AG10803 (cell line): ENCODE measurements at regions not wholly inside any gene's neighbourhood (a gene's known extent, or its start where the extent isn't known, plus 50 kb on each side); places are given as distances from the start of the nearest gene placed in this dataset.

Source experiments
- DNase-seq: peaks from one replicate; pipeline ENCODE4 v3.0.0; 2010; ENCODE audit warnings: low read depth
- H3K4me3 ChIP-seq: 2 replicates; pipeline ENCODE4 v1.5.1; 2011; ENCODE audit warnings: mild to moderate bottlenecking, low read length, control low read depth
- CTCF ChIP-seq: conservative IDR thresholded peaks from 2 replicates; pipeline ENCODE4 v1.5.1; 2011; ENCODE audit warnings: mild to moderate bottlenecking, low read length, control low read depth, inconsistent platforms

GRCh38 chr10:78524941-78525340 is 491.3 kb downstream of the RPS24 start:
- TF ChIP-seq CTCF: no peak
- H3K4me3 ChIP-seq: no peak overlapping the region
- no peak for DNase-seq

DNA sequence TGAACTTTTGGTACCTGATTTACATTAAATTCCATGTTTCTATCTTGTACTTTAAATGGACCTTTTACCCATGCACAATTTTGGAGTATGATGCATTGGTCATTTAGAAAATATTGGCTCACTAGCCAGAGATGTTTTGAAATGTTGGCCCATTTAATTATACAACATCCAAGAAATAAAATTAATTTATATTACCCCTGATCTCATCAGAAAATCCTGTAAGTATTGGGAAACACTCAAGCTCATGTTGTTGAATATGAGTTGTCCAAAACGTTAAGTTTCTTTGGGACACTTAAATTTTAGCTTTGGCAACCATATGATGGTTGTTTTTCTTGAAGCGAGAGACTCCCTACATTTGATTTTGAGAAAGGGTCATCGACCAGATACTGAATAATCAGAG is 492.7 kb downstream of the RPS24 start:
- no peak for TF ChIP-seq CTCF
- H3K4me3 ChIP-seq: no peak overlapping the region
- no peak for DNase-seq

DNA sequence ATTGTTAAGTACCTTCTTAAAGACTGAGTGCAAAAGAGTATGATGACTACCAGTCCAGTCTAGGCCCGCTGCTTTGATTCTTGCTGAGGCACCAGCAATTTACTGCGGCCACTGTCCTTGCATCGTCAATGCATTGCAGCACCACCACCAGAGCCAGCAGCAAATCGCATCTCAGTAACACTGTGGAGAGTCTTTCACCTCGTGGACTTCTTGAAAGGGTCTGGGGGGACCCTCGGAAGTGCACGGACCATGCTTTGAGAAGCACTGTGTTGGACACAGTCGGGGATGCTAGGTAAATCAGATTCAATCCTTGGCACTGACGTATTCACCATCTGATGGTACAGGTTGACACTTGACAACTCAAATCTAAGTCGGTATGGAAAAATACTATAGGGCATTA is 493.6 kb downstream of the RPS24 start:
- no peak overlapping the region for H3K4me3 ChIP-seq
- no peak for TF ChIP-seq CTCF
- DNase-seq: no peak

DNA sequence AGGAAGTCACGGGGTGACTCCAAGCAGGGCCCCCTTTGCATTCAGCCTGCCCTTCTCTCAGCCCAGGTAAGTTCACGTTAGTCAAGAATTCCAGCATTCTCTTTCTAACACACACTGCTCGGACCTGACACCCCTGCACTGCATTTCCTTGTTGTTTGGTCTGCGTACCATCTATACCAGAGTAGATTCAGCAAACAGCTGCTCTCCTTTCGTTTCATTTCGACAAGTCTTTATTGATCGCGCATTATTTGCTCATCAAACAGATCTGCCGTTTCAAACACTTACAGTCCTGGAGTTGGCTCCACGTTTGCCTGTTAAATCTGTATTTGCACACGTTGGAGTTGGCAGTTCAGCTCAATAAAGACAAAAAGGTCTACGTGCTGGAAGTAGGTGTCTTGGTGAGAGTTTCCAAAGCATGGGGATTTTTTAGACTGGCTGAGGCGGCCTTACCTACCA is 495.1 kb downstream of the RPS24 start:
- TF ChIP-seq CTCF: no peak
- DNase-seq: no peak
- no peak overlapping the region for H3K4me3 ChIP-seq

DNA sequence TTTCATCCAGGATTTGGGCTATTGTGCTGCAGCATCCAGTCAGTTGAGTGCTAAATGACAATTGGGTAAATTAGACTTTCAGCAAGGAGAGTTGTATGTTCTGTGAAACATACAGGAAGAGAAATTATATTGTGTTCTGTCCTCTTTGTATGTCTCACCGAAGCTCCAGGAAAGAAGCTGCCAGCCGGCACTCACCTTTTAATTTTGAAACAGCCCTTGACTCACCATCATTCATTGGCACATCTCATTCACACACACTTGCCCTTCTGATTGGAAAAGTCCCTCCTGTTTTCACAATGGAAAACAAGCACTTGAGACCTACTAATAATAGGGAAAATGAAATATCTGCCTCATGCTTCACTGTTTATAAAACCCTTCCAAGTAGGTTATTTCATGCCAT is 495.6 kb downstream of the RPS24 start:
- no peak for TF ChIP-seq CTCF
- no peak for DNase-seq
- no peak overlapping the region for H3K4me3 ChIP-seq

GRCh38 chr10:78531088-78531487 is 497.4 kb downstream of the RPS24 start:
- DNase-seq: no peak
- no peak for TF ChIP-seq CTCF
- no peak overlapping the region for H3K4me3 ChIP-seq

- H3K4me3 ChIP-seq: no peak overlapping the region
- no peak for TF ChIP-seq CTCF
- no peak for DNase-seq
Measured at GRCh38 chr10:78532480-78533042, 498.9 kb downstream of the RPS24 start.
